ENCODE measurements at regions not wholly inside any gene's neighbourhood (a gene's known extent, or its start where the extent isn't known, plus 50 kb on each side); places are given as distances from the start of the nearest gene placed in this dataset.
A peak's percentile ranks its signal among the peaks of the same experiment; 100 is the strongest.
"Not testable (repeated sequence)": the region's sequence is repeated elsewhere in the genome, so short reads cannot be mapped to it uniquely, and the experiment has no call there.

- H3K36me3 ChIP-seq (ENCODE audit: control insufficient read depth, insufficient read depth, low read length) = no peaks in the 10 kb centered on the region
- no peak for ATAC-seq
- H3K4me3 ChIP-seq (ENCODE audit: low read depth in 2 of 2, low read length in 2 of 2) = no peak overlapping the region
- no peaks in the 10 kb centered on the region for H3K27me3 ChIP-seq (ENCODE audit: control insufficient read depth, insufficient read depth, low read length)
- CTCF ChIA-PET = no interaction called here
- no peaks in the 10 kb centered on the region for H3K4me1 ChIP-seq (ENCODE audit: control insufficient read depth, insufficient read depth, low read length)
- no peaks in the 10 kb centered on the region for H3K9me3 ChIP-seq (ENCODE audit: control insufficient read depth, insufficient read depth, low read depth, low read length)
- no peak for DNase-seq (ENCODE audit: low read depth, low spot score)
- intact Hi-C loops (cut with micrococcal nuclease; ENCODE audit: unreplicated experiment) = no loop called here
- BruUV-seq (replicated peaks) = no TSS peak
- in situ Hi-C loops (cut with HindIII; ENCODE audit: low pct_unique_long_range_greater_than_20kb, low sequenced_read_pairs) = no loop called here
- TF ChIP-seq TCF7L2 (IDR thresholded peaks at IDR 0.05; ENCODE audit: low read depth, low read length) = no peak
- TF ChIP-seq, protein P1, sequence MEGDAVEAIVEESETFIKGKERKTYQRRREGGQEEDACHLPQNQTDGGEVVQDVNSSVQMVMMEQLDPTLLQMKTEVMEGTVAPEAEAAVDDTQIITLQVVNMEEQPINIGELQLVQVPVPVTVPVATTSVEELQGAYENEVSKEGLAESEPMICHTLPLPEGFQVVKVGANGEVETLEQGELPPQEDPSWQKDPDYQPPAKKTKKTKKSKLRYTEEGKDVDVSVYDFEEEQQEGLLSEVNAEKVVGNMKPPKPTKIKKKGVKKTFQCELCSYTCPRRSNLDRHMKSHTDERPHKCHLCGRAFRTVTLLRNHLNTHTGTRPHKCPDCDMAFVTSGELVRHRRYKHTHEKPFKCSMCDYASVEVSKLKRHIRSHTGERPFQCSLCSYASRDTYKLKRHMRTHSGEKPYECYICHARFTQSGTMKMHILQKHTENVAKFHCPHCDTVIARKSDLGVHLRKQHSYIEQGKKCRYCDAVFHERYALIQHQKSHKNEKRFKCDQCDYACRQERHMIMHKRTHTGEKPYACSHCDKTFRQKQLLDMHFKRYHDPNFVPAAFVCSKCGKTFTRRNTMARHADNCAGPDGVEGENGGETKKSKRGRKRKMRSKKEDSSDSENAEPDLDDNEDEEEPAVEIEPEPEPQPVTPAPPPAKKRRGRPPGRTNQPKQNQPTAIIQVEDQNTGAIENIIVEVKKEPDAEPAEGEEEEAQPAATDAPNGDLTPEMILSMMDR (IDR thresholded peaks at IDR 0.05) = no peak
- TF ChIP-seq REST (IDR thresholded peaks at IDR 0.05; ENCODE audit: insufficient read depth in 1 of 2, low read depth in 2 of 2, low read length in 1 of 2) = no peak
- TF ChIP-seq POLR2AphosphoS5 (IDR thresholded peaks at IDR 0.05; ENCODE audit: low read depth, low read length) = no peak
- TF ChIP-seq SIN3A (IDR thresholded peaks at IDR 0.05; ENCODE audit: borderline replicate concordance, insufficient read depth, low read depth, low read length) = no peak
- H3K27ac ChIP-seq (ENCODE audit: low read length) = no peak overlapping the region
- POLR2A ChIA-PET = no interaction called here
Measured at GRCh38 chr2:89833780-89834117, 1142.3 kb downstream of the RPIA start.

GRCh38 chr2:89834306-89834705 is 1142.8 kb downstream of the RPIA start:
- POLR2A ChIA-PET = no interaction called here
- Histone ChIP-seq H3K36me3 (ENCODE audit: control insufficient read depth, insufficient read depth, low read length) (no peaks in the 10 kb centered on the region), H3K9me3 (ENCODE audit: control insufficient read depth, insufficient read depth, low read depth, low read length) (no peaks in the 10 kb centered on the region), H3K4me3 (ENCODE audit: low read depth in 2 of 2, low read length in 2 of 2) (no peak overlapping the region), H3K4me1 (ENCODE audit: control insufficient read depth, insufficient read depth, low read length) (no peaks in the 10 kb centered on the region), H3K27me3 (ENCODE audit: control insufficient read depth, insufficient read depth, low read length) (no peaks in the 10 kb centered on the region), H3K27ac (ENCODE audit: low read length) (no peak overlapping the region)
- BruUV-seq (replicated peaks) = no TSS peak
- DNase-seq (ENCODE audit: low read depth, low spot score) (no peak), ATAC-seq (no peak)
- CTCF ChIA-PET = no interaction called here
- TF ChIP-seq, protein P1 (IDR thresholded peaks at IDR 0.05) = no peak
- TF ChIP-seq POLR2AphosphoS5 (IDR thresholded peaks at IDR 0.05; ENCODE audit: low read depth, low read length) = no peak
- in situ Hi-C loops (cut with HindIII; ENCODE audit: low pct_unique_long_range_greater_than_20kb, low sequenced_read_pairs) (no loop called here), intact Hi-C loops (cut with micrococcal nuclease; ENCODE audit: unreplicated experiment) (no loop called here)

DNA sequence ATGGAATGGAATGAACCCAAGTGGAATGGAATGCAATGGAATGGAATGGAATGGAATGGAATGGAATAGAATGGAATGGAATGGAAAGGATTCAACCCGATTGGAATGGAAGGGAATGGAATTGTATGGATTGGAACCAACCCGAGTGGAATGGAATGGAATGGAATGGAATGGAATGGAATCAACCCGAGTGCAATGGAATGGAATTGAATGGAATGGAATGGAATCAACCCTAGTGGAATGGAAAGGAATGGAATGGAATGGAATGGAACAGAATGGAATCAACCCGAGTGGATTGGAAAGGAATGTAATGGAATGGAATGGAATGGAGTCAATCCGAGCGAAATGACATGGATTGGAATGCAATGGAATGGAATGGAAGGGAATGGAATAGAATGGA is 1144.9 kb downstream of the RPIA start:
- H3K4me3 ChIP-seq (ENCODE audit: low read depth in 2 of 2, low read length in 2 of 2); H3K36me3 ChIP-seq (ENCODE audit: control insufficient read depth, insufficient read depth, low read length); DNase-seq (ENCODE audit: low read depth, low spot score); H3K27ac ChIP-seq (ENCODE audit: low read length); BruUV-seq (replicated peaks); intact Hi-C loops (cut with micrococcal nuclease; ENCODE audit: unreplicated experiment); in situ Hi-C loops (cut with HindIII; ENCODE audit: low pct_unique_long_range_greater_than_20kb, low sequenced_read_pairs); CTCF ChIA-PET; H3K4me1 ChIP-seq (ENCODE audit: control insufficient read depth, insufficient read depth, low read length); H3K9me3 ChIP-seq (ENCODE audit: control insufficient read depth, insufficient read depth, low read depth, low read length); POLR2A ChIA-PET; H3K27me3 ChIP-seq (ENCODE audit: control insufficient read depth, insufficient read depth, low read length): not testable (repeated sequence)
- peak; percentile 77 for ATAC-seq

All from Panc1 (cell line).